K562 (cell line): ENCODE measurements at regions not wholly inside any gene's neighbourhood (a gene's known extent, or its start where the extent isn't known, plus 50 kb on each side); places are given as distances from the start of the nearest gene placed in this dataset.

Source experiments
- CUX1 ChIP-seq: fragments of 200-800 bp; sonication (Bioruptor generic); IDR thresholded peaks from 2 replicates; pipeline ENCODE4 v1.6.1; 2016; ENCODE audit warnings: missing genetic modification characterization, missing compliant biosample characterization
- FOXA3 ChIP-seq, 2 experiments: fragments of 450-650 bp in 1 of 2; sonication (generic) in 1 of 2; formaldehyde crosslinking; IDR thresholded peaks in 1 of 2; conservative IDR thresholded peaks in 1 of 2; 2 replicates each; pipeline versions ENCODE4 v1.4.0 to v1.8.0; 2020 to 2022; ENCODE audit warnings: mild to moderate bottlenecking in 2 of 2, missing genetic modification reagents in 1 of 2
- KLF16 ChIP-seq: IDR thresholded peaks from 2 replicates; pipeline ENCODE4 v1.6.1; 2016; ENCODE audit warnings: antibody characterized with exemption
- MBD1 ChIP-seq: fragments of 250-450 bp; sonication (Bioruptor Pico); IDR thresholded peaks from 2 replicates; pipeline ENCODE4 v1.8.0; 2022; ENCODE audit warnings: inconsistent platforms
- MTA3 ChIP-seq: fragments of 450-650 bp; formaldehyde crosslinking; IDR thresholded peaks from 2 replicates; pipeline ENCODE4 v1.6.1; 2017; ENCODE audit warnings: mild to moderate bottlenecking, borderline replicate concordance
- PREB ChIP-seq: sonication (generic); formaldehyde crosslinking; IDR thresholded peaks from 2 replicates; pipeline ENCODE4 v1.8.1; 2023; ENCODE audit warnings: mild to moderate bottlenecking, missing genetic modification reagents
- SETDB1 ChIP-seq: IDR thresholded peaks from one replicate; pipeline ENCODE4 v1.6.1; 2012; ENCODE audit warnings: low read length, control low read depth, inconsistent platforms
- SIN3A ChIP-seq, 2 experiments: fragments of 150-350 bp in 1 of 2; IDR thresholded peaks; 2 replicates each; pipeline ENCODE4 v1.6.1; 2011 to 2016; ENCODE audit warnings: borderline replicate concordance in 2 of 2, low read depth in 2 of 2, low read length in 2 of 2, mild to moderate bottlenecking in 2 of 2, moderate library complexity in 2 of 2; ENCODE audit not compliant: control insufficient read depth in 1 of 2
- SP1 ChIP-seq: sonication (generic); formaldehyde crosslinking; IDR thresholded peaks from 2 replicates; pipeline ENCODE4 v1.8.1; 2022; ENCODE audit warnings: mild to moderate bottlenecking, missing genetic modification reagents
- ZNF134 ChIP-seq: fragments of 250-450 bp; sonication (Bioruptor Pico); conservative IDR thresholded peaks from 2 replicates; pipeline ENCODE4 v1.4.0; 2020
- ZNF174 ChIP-seq: fragments of 250-450 bp; sonication (Bioruptor Pico); IDR thresholded peaks from 2 replicates; pipeline ENCODE4 v1.4.0; 2020; ENCODE audit warnings: mild to moderate bottlenecking
- ZNF561 ChIP-seq: fragments of 450-650 bp; formaldehyde crosslinking; conservative IDR thresholded peaks from 2 replicates; pipeline ENCODE4 v1.4.0; 2020; ENCODE audit warnings: mild to moderate bottlenecking, moderate library complexity
- ZNF717 ChIP-seq: fragments of 250-450 bp; sonication (Bioruptor Pico); IDR thresholded peaks from 2 replicates; pipeline ENCODE4 v1.5.0; 2021
- ZSCAN29 ChIP-seq: fragments of 450-650 bp; IDR thresholded peaks from 2 replicates; pipeline ENCODE4 v1.6.1; 2017
- TF ChIP-seq, protein P1 (sequence below): fragments of 450-650 bp; conservative IDR thresholded peaks from 2 replicates; pipeline ENCODE4 v1.6.1; 2016; ENCODE audit warnings: missing genetic modification characterization, low read depth, mild to moderate bottlenecking, missing compliant biosample characterization, moderate library complexity
- TF ChIP-seq, protein P2 (sequence below), 2 experiments: IDR thresholded peaks in 1 of 2; conservative IDR thresholded peaks in 1 of 2; 2 replicates each; pipeline ENCODE4 v1.6.1; 2016; ENCODE audit warnings: low read depth in 2 of 2, mild to moderate bottlenecking in 1 of 2, missing compliant biosample characterization in 1 of 2, missing genetic modification characterization in 1 of 2, moderate library complexity in 1 of 2

- TF ChIP-seq CUX1 (CRISPR knock-in tag), result no peak
- no peak for TF ChIP-seq ZNF717 (CRISPR knock-in tag)
- no peak for TF ChIP-seq SETDB1
- TF ChIP-seq ZNF174 (CRISPR knock-in tag), result no peak
- TF ChIP-seq ZNF561 (CRISPR knock-in tag), result no peak
- TF ChIP-seq SIN3A (IDR thresholded peaks at IDR 0.05; ENCODE audit: borderline replicate concordance in 2 of 2, control insufficient read depth in 1 of 2, low read depth in 2 of 2, low read length in 2 of 2), result no peak
- TF ChIP-seq ZNF134 (CRISPR knock-in tag), result no peak
- TF ChIP-seq, protein P1, sequence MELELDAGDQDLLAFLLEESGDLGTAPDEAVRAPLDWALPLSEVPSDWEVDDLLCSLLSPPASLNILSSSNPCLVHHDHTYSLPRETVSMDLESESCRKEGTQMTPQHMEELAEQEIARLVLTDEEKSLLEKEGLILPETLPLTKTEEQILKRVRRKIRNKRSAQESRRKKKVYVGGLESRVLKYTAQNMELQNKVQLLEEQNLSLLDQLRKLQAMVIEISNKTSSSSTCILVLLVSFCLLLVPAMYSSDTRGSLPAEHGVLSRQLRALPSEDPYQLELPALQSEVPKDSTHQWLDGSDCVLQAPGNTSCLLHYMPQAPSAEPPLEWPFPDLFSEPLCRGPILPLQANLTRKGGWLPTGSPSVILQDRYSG (tag), result no peak
- no peak for TF ChIP-seq FOXA3 (CRISPR knock-in tag; conservative IDR thresholded peaks at IDR 0.05 in 1 of 2, IDR thresholded peaks at IDR 0.05 in 1 of 2)
- no peak for TF ChIP-seq SP1 (CRISPR knock-in tag)
- TF ChIP-seq PREB (CRISPR knock-in tag), result no peak
- TF ChIP-seq MTA3, result no peak
- no peak for TF ChIP-seq MBD1 (CRISPR knock-in tag)
- TF ChIP-seq ZSCAN29, result no peak
- TF ChIP-seq, protein P2, sequence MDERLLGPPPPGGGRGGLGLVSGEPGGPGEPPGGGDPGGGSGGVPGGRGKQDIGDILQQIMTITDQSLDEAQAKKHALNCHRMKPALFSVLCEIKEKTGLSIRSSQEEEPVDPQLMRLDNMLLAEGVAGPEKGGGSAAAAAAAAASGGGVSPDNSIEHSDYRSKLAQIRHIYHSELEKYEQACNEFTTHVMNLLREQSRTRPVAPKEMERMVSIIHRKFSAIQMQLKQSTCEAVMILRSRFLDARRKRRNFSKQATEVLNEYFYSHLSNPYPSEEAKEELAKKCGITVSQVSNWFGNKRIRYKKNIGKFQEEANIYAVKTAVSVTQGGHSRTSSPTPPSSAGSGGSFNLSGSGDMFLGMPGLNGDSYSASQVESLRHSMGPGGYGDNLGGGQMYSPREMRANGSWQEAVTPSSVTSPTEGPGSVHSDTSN (CRISPR knock-in tag; IDR thresholded peaks at IDR 0.05; ENCODE audit: low read depth), result no peak
- TF ChIP-seq, protein P2 (tag; conservative IDR thresholded peaks at IDR 0.05; ENCODE audit: low read depth), result peak; percentile 91
- TF ChIP-seq KLF16, result no peak
These were observed 1331.1 kb upstream of the RAG2 start (continued) for GRCh38 chr11:37929100-37929653.
